ENCODE measurements at regions not wholly inside any gene's neighbourhood (a gene's known extent, or its start where the extent isn't known, plus 50 kb on each side); places are given as distances from the start of the nearest gene placed in this dataset.

GRCh38 chr1:177873238-177873637 is 96.6 kb downstream of the SEC16B start:
- peaks cover 2% of the 10 kb centered on the region for H3K9me3 Mint-ChIP-seq (ENCODE audit: insufficient read depth)

DNA sequence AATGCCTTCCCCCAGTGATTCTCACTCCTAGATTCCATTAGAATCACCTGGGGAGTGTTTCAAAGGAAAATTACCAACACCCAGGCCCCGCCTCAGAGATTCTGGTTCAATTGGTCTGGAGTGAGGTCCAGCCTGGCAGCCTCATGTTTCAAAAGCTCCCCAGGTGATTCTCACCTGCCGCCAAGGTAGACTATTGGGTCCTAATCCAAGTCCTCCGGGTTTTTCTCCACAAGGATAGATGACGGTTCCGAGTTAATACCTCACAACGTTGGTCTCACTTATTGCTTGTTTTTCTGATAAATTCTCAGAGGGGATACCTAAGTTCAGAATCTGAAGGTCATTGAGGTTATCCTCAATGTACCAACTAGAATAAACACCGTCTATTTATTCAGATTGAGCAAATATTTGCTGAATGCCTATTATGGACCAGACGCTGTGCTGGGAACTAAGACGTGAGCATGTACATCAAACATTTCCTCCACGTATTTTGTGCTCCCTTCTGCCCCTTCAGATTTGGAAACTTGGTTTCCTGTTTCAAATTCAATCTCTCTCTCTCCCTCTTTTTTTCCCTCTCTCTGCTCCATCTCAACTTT is 97.5 kb downstream of the SEC16B start:
- 76% methylated on average over 5 of the region's 10 CpGs for WGBS (ENCODE audit: insufficient coverage)
- ChIA-PET CTCF (no interaction called here), POLR2A (no interaction called here)
- H3K27me3 ChIP-seq (replicated peaks in 1 of 4; ENCODE audit: control extremely low read depth in 1 of 4, control insufficient read depth in 3 of 4, insufficient read depth in 4 of 4, low read length in 3 of 4) = peaks cover 0 to 2% (median 0%) of the 10 kb centered on the region in 4 experiments
- no peaks in the 10 kb centered on the region for H3K4me1 ChIP-seq (ENCODE audit: control insufficient read depth in 2 of 2, insufficient read depth in 2 of 2, low read length in 2 of 2)
- TF ChIP-seq CTCF (IDR thresholded peaks at IDR 0.05) (no peak), EZH2 (IDR thresholded peaks at IDR 0.05; ENCODE audit: borderline replicate concordance, insufficient read depth, low read depth, low read length, poor library complexity, severe bottlenecking) (no peak)
- no peak overlapping the region for H3K27ac Mint-ChIP-seq
- H3K4me3 ChIP-seq (ENCODE audit: control extremely low read depth in 1 of 5, extremely low read depth in 1 of 5, insufficient read depth in 1 of 5, low read depth in 2 of 5, low read length in 4 of 5) = no peak overlapping the region
- peaks cover 2% of the 10 kb centered on the region for H3K9me3 Mint-ChIP-seq (ENCODE audit: insufficient read depth)
- no peaks in the 10 kb centered on the region for H3K36me3 ChIP-seq (replicated peaks in 1 of 2; ENCODE audit: control extremely low read depth in 1 of 2, control insufficient read depth in 1 of 2, extremely low read depth in 1 of 2, insufficient read depth in 2 of 2, low read length in 1 of 2)
- H4K20me1 ChIP-seq (ENCODE audit: control insufficient read depth, insufficient read depth, low read length, poor library complexity, severe bottlenecking) = no peaks in the 10 kb centered on the region
- DNase-seq = no peak
- no peaks in the 10 kb centered on the region for H3K79me2 ChIP-seq (ENCODE audit: control insufficient read depth, insufficient read depth, low read length)
- H2AFZ ChIP-seq (ENCODE audit: insufficient read depth, low read depth, low read length, poor library complexity, severe bottlenecking) = no peak overlapping the region
- intact Hi-C loops (cut with micrococcal nuclease) = no loop called here
- H3K4me3 Mint-ChIP-seq = no peak overlapping the region
- peaks cover 9% of the 10 kb centered on the region for H3K27me3 Mint-ChIP-seq
- no peak overlapping the region for H3K4me2 ChIP-seq (replicated peaks; ENCODE audit: low read depth, low read length, poor library complexity, severe bottlenecking)
- no peak overlapping the region for H3K27ac ChIP-seq (ENCODE audit: low read length in 2 of 2)
- H3K9me3 ChIP-seq (ENCODE audit: control extremely low read depth in 1 of 3, control insufficient read depth in 2 of 3, insufficient read depth in 1 of 3, low read length in 2 of 3) = peaks cover 0 to 8% (median 0%) of the 10 kb centered on the region in 3 donors
- H3K9ac ChIP-seq (ENCODE audit: low read length) = no peak overlapping the region
- no peak for ATAC-seq (ENCODE audit: low read depth)
- no peaks in the 10 kb centered on the region for H3K4me1 Mint-ChIP-seq

More at GRCh38 chr1:177873238-177873637, 96.6 kb downstream of the SEC16B start:
- Histone ChIP-seq H2AFZ (ENCODE audit: insufficient read depth, low read depth, low read length, poor library complexity, severe bottlenecking) (no peak overlapping the region), H3K4me1 (ENCODE audit: control insufficient read depth in 2 of 2, insufficient read depth in 2 of 2, low read length in 2 of 2) (no peaks in the 10 kb centered on the region), H3K9ac (ENCODE audit: low read length) (no peak overlapping the region), H3K9me3 (ENCODE audit: control extremely low read depth in 1 of 3, control insufficient read depth in 2 of 3, insufficient read depth in 1 of 3, low read length in 2 of 3) (peaks cover 0 to 8% (median 0%) of the 10 kb centered on the region in 3 donors), H3K4me3 (ENCODE audit: control extremely low read depth in 1 of 5, extremely low read depth in 1 of 5, insufficient read depth in 1 of 5, low read depth in 2 of 5, low read length in 4 of 5) (no peak overlapping the region), H3K27me3 (replicated peaks in 1 of 4; ENCODE audit: control extremely low read depth in 1 of 4, control insufficient read depth in 3 of 4, insufficient read depth in 4 of 4, low read length in 3 of 4) (peaks cover 0 to 2% (median 0%) of the 10 kb centered on the region in 4 experiments), H4K20me1 (ENCODE audit: control insufficient read depth, insufficient read depth, low read length, poor library complexity, severe bottlenecking) (no peaks in the 10 kb centered on the region), H3K36me3 (replicated peaks in 1 of 2; ENCODE audit: control extremely low read depth in 1 of 2, control insufficient read depth in 1 of 2, extremely low read depth in 1 of 2, insufficient read depth in 2 of 2, low read length in 1 of 2) (no peaks in the 10 kb centered on the region), H3K4me2 (replicated peaks; ENCODE audit: low read depth, low read length, poor library complexity, severe bottlenecking) (no peak overlapping the region), H3K79me2 (ENCODE audit: control insufficient read depth, insufficient read depth, low read length) (no peaks in the 10 kb centered on the region), H3K27ac (ENCODE audit: low read length in 2 of 2) (no peak overlapping the region)
- no peak overlapping the region for H3K27ac Mint-ChIP-seq
- H3K27me3 Mint-ChIP-seq = peaks cover 9% of the 10 kb centered on the region
- H3K4me1 Mint-ChIP-seq = no peaks in the 10 kb centered on the region
- ChIA-PET POLR2A (no interaction called here), CTCF (no interaction called here)
- WGBS (ENCODE audit: insufficient coverage) = 56% methylated on average over 5 of the region's 5 CpGs
- H3K4me3 Mint-ChIP-seq = no peak overlapping the region
- intact Hi-C loops (cut with micrococcal nuclease) = no loop called here
- no peak for TF ChIP-seq CTCF (IDR thresholded peaks at IDR 0.05)
- no peak for TF ChIP-seq EZH2 (IDR thresholded peaks at IDR 0.05; ENCODE audit: borderline replicate concordance, insufficient read depth, low read depth, low read length, poor library complexity, severe bottlenecking)
- ATAC-seq (ENCODE audit: low read depth) = no peak
- DNase-seq = no peak

All from B cell (primary cell).